ENCODE measurements at regions not wholly inside any gene's neighbourhood (a gene's known extent, or its start where the extent isn't known, plus 50 kb on each side); places are given as distances from the start of the nearest gene placed in this dataset.

GRCh38 chr2:84293791-84294380, 165.2 kb downstream of the SUCLG1 start:
- H3K4me3 ChIP-seq (ENCODE audit: control insufficient read depth, low read depth, low read length): no peak overlapping the region
- DNase-seq (ENCODE audit: low read depth): no peak
- TF ChIP-seq CTCF (IDR thresholded peaks at IDR 0.05; ENCODE audit: control insufficient read depth, insufficient read depth, low read depth, low read length, missing control alignments): no peak

GRCh38 chr2:84292545-84292944, 166.5 kb downstream of the SUCLG1 start:
- H3K4me3 ChIP-seq (ENCODE audit: control insufficient read depth, low read depth, low read length): no peak overlapping the region
- TF ChIP-seq CTCF (IDR thresholded peaks at IDR 0.05; ENCODE audit: control insufficient read depth, insufficient read depth, low read depth, low read length, missing control alignments): no peak
- DNase-seq (ENCODE audit: low read depth): no peak

GRCh38 chr2:84290537-84290936, 168.5 kb downstream of the SUCLG1 start:
- TF ChIP-seq CTCF (IDR thresholded peaks at IDR 0.05; ENCODE audit: control insufficient read depth, insufficient read depth, low read depth, low read length, missing control alignments): no peak
- H3K4me3 ChIP-seq (ENCODE audit: control insufficient read depth, low read depth, low read length): no peak overlapping the region
- DNase-seq (ENCODE audit: low read depth): no peak

GRCh38 chr2:84288293-84288692, 170.8 kb downstream of the SUCLG1 start:
- TF ChIP-seq CTCF (IDR thresholded peaks at IDR 0.05; ENCODE audit: control insufficient read depth, insufficient read depth, low read depth, low read length, missing control alignments): no peak
- H3K4me3 ChIP-seq (ENCODE audit: control insufficient read depth, low read depth, low read length): no peak overlapping the region
- no peak for DNase-seq (ENCODE audit: low read depth)

GRCh38 chr2:84286878-84287277, 172.2 kb downstream of the SUCLG1 start:
- no peak overlapping the region for H3K4me3 ChIP-seq (ENCODE audit: control insufficient read depth, low read depth, low read length)
- no peak for TF ChIP-seq CTCF (IDR thresholded peaks at IDR 0.05; ENCODE audit: control insufficient read depth, insufficient read depth, low read depth, low read length, missing control alignments)
- DNase-seq (ENCODE audit: low read depth): no peak

GRCh38 chr2:84285056-84285747, 173.9 kb downstream of the SUCLG1 start:
- TF ChIP-seq CTCF (IDR thresholded peaks at IDR 0.05; ENCODE audit: control insufficient read depth, insufficient read depth, low read depth, low read length, missing control alignments): no peak
- no peak for DNase-seq (ENCODE audit: low read depth)
- H3K4me3 ChIP-seq (ENCODE audit: control insufficient read depth, low read depth, low read length): no peak overlapping the region
